ENCODE measurements at regions not wholly inside any gene's neighbourhood (a gene's known extent, or its start where the extent isn't known, plus 50 kb on each side); places are given as distances from the start of the nearest gene placed in this dataset.

DNA sequence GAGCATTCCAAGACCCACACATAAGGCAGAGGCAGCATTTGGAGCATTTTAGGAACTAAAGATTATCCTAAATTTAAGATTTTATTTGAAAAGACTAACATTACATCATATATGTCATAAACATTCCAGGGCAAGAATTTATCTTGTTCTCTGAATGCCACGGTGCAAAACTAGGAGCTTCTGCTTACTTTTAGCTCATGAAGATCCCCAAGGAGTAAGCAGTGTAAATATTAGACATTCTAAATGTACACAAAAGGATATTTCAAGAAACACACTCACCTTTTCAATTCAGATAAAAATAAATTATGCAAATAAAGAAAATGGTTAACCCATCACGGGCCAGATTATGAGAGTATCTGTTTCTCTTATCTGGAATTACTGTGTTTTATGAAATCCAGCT, 101.7 kb upstream of the ETAA1 start:
- TF ChIP-seq, protein P1, sequence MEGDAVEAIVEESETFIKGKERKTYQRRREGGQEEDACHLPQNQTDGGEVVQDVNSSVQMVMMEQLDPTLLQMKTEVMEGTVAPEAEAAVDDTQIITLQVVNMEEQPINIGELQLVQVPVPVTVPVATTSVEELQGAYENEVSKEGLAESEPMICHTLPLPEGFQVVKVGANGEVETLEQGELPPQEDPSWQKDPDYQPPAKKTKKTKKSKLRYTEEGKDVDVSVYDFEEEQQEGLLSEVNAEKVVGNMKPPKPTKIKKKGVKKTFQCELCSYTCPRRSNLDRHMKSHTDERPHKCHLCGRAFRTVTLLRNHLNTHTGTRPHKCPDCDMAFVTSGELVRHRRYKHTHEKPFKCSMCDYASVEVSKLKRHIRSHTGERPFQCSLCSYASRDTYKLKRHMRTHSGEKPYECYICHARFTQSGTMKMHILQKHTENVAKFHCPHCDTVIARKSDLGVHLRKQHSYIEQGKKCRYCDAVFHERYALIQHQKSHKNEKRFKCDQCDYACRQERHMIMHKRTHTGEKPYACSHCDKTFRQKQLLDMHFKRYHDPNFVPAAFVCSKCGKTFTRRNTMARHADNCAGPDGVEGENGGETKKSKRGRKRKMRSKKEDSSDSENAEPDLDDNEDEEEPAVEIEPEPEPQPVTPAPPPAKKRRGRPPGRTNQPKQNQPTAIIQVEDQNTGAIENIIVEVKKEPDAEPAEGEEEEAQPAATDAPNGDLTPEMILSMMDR (IDR thresholded peaks at IDR 0.05; ENCODE audit: low read depth, low read length, poor library complexity, severe bottlenecking) = no peak
- no peak for TF ChIP-seq EZH2phosphoT487 (IDR thresholded peaks at IDR 0.05; ENCODE audit: borderline replicate concordance, low read length)
